Body of pancreas (tissue), 4 donors: ENCODE measurements at regions not wholly inside any gene's neighbourhood (a gene's known extent, or its start where the extent isn't known, plus 50 kb on each side); places are given as distances from the start of the nearest gene placed in this dataset.

Experiments used
- CTCF ChIP-seq, 7 experiments: fragments of 450-650 bp in 4 of 7; fragments of 200-600 bp in 3 of 7; sonication (generic) in 3 of 7; IDR thresholded peaks; one replicate each; pipeline ENCODE4 v1.5.1; 2016 to 2019; ENCODE audit warnings: antibody characterized with exemption in 7 of 7
- POLR2A ChIP-seq, 3 donors: fragments of 450-650 bp; IDR thresholded peaks; one replicate each; pipeline ENCODE4 v1.6.1; 2016; ENCODE audit warnings: antibody characterized with exemption in 3 of 3, mild to moderate bottlenecking in 2 of 3

GRCh38 chr9:90114641-90115425 is 510.0 kb downstream of the GADD45G start:
- TF ChIP-seq CTCF (IDR thresholded peaks at IDR 0.05) = no peak
- no peak for TF ChIP-seq POLR2A (IDR thresholded peaks at IDR 0.05)
